Ishikawa (cell line): ENCODE measurements at regions not wholly inside any gene's neighbourhood (a gene's known extent, or its start where the extent isn't known, plus 50 kb on each side); places are given as distances from the start of the nearest gene placed in this dataset.

Source experiments
- CEBPB ChIP-seq: IDR thresholded peaks from 2 replicates; pipeline ENCODE4 v1.6.1; 2012
- CREB1 ChIP-seq: IDR thresholded peaks from 2 replicates; pipeline ENCODE4 v1.6.1; 2012; ENCODE audit warnings: low read depth
- EP300 ChIP-seq: IDR thresholded peaks from 2 replicates; pipeline ENCODE4 v1.6.1; 2012; ENCODE audit warnings: borderline replicate concordance
- RAD21 ChIP-seq: IDR thresholded peaks from 2 replicates; pipeline ENCODE4 v1.6.1; 2012; ENCODE audit warnings: low read depth
- TAF1 ChIP-seq: IDR thresholded peaks from 2 replicates; pipeline ENCODE4 v1.6.1; 2012; ENCODE audit warnings: low read depth, mild to moderate bottlenecking
- YY1 ChIP-seq: IDR thresholded peaks from 2 replicates; pipeline ENCODE4 v1.6.1; 2012; ENCODE audit warnings: low read depth
- ZBTB7A ChIP-seq: IDR thresholded peaks from 2 replicates; pipeline ENCODE4 v1.6.1; 2012; ENCODE audit warnings: low read depth
- TF ChIP-seq, protein P1 (sequence below): IDR thresholded peaks from 2 replicates; pipeline ENCODE4 v1.6.1; 2012
- TF ChIP-seq, protein P2 (sequence below): IDR thresholded peaks from 2 replicates; pipeline ENCODE4 v1.6.1; 2012

DNA sequence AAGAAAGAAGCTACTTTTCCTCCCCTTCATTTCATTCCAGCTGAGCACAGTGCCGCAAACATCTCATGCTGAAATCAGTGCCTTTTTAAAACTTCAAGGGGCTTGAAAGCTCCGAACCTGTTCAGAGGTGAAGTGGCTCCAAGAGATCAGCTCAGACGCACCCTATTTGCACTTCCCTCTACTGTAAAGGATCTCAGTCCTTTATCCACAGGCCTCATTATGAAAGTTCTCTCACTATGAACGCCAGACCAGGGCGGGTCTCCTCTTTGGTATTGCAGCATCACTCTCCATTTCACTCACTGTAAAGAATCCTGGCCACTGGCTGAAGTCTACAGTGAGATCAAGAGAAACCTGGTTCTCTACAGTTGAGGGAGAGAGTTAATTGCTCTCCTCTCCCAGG is 232.7 kb upstream of the POU3F2 start:
- no peak for TF ChIP-seq CEBPB
- TF ChIP-seq, protein P1, sequence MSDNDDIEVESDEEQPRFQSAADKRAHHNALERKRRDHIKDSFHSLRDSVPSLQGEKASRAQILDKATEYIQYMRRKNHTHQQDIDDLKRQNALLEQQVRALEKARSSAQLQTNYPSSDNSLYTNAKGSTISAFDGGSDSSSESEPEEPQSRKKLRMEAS: no peak
- no peak for TF ChIP-seq EP300
- no peak for TF ChIP-seq RAD21
- TF ChIP-seq, protein P2, sequence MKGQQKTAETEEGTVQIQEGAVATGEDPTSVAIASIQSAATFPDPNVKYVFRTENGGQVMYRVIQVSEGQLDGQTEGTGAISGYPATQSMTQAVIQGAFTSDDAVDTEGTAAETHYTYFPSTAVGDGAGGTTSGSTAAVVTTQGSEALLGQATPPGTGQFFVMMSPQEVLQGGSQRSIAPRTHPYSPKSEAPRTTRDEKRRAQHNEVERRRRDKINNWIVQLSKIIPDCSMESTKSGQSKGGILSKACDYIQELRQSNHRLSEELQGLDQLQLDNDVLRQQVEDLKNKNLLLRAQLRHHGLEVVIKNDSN: no peak
- TF ChIP-seq ZBTB7A: no peak
- TF ChIP-seq CREB1: no peak
- TF ChIP-seq YY1: no peak
- no peak for TF ChIP-seq TAF1
